ENCODE measurements at regions not wholly inside any gene's neighbourhood (a gene's known extent, or its start where the extent isn't known, plus 50 kb on each side); places are given as distances from the start of the nearest gene placed in this dataset.

GRCh38 chr13:105312906-105313305 is 1222.6 kb downstream of the EFNB2 start:
- DNase-seq (ENCODE audit: low read depth): no peak
- H3K4me3 ChIP-seq (ENCODE audit: low read depth, low read length): no peak overlapping the region

GRCh38 chr13:105311094-105311493 is 1224.4 kb downstream of the EFNB2 start:
- no peak overlapping the region for H3K4me3 ChIP-seq (ENCODE audit: low read depth, low read length)
- DNase-seq (ENCODE audit: low read depth): no peak

- DNase-seq (ENCODE audit: low read depth): no peak
- no peak overlapping the region for H3K4me3 ChIP-seq (ENCODE audit: low read depth, low read length)
These were observed 1227.7 kb downstream of the EFNB2 start for GRCh38 chr13:105307776-105308175.

- DNase-seq (ENCODE audit: low read depth): no peak
These were observed 1237.6 kb downstream of the EFNB2 start for GRCh38 chr13:105297839-105298238.

GRCh38 chr13:105291987-105292386 is 1243.5 kb downstream of the EFNB2 start:
- DNase-seq (ENCODE audit: low read depth): no peak
- no peak overlapping the region for H3K4me3 ChIP-seq (ENCODE audit: low read depth, low read length)

More at GRCh38 chr13:105297839-105298238, 1237.6 kb downstream of the EFNB2 start:
- no peak overlapping the region for H3K4me3 ChIP-seq (ENCODE audit: low read depth, low read length)

GRCh38 chr13:105290596-105290995 is 1244.9 kb downstream of the EFNB2 start:
- H3K4me3 ChIP-seq (ENCODE audit: low read depth, low read length): no peak overlapping the region
- DNase-seq (ENCODE audit: low read depth): no peak

GRCh38 chr13:105285526-105285925 is 1249.9 kb downstream of the EFNB2 start:
- DNase-seq (ENCODE audit: low read depth): no peak

GRCh38 chr13:105282406-105283285 is 1252.8 kb downstream of the EFNB2 start:
- no peak for DNase-seq (ENCODE audit: low read depth)
- no peak overlapping the region for H3K4me3 ChIP-seq (ENCODE audit: low read depth, low read length)

More at GRCh38 chr13:105285526-105285925, 1249.9 kb downstream of the EFNB2 start:
- H3K4me3 ChIP-seq (ENCODE audit: low read depth, low read length): no peak overlapping the region

GRCh38 chr13:105278943-105279381 is 1256.5 kb downstream of the EFNB2 start:
- no peak for DNase-seq (ENCODE audit: low read depth)
- H3K4me3 ChIP-seq (ENCODE audit: low read depth, low read length): no peak overlapping the region

GRCh38 chr13:105276571-105276970 is 1258.9 kb downstream of the EFNB2 start:
- DNase-seq (ENCODE audit: low read depth): no peak
- H3K4me3 ChIP-seq (ENCODE audit: low read depth, low read length): no peak overlapping the region

GRCh38 chr13:105273665-105274222 is 1261.7 kb downstream of the EFNB2 start:
- no peak overlapping the region for H3K4me3 ChIP-seq (ENCODE audit: low read depth, low read length)
- no peak for DNase-seq (ENCODE audit: low read depth)

- no peak overlapping the region for H3K4me3 ChIP-seq (ENCODE audit: low read depth, low read length)
- DNase-seq (ENCODE audit: low read depth): no peak
These were observed 1262.5 kb downstream of the EFNB2 start for GRCh38 chr13:105272660-105273631.

- H3K4me3 ChIP-seq (ENCODE audit: low read depth, low read length): no peak overlapping the region
- no peak for DNase-seq (ENCODE audit: low read depth)
These were observed 1268.8 kb downstream of the EFNB2 start for GRCh38 chr13:105266615-105267014.

GRCh38 chr13:105262579-105262978 is 1272.9 kb downstream of the EFNB2 start:
- no peak for DNase-seq (ENCODE audit: low read depth)
- H3K4me3 ChIP-seq (ENCODE audit: low read depth, low read length): no peak overlapping the region

- no peak overlapping the region for H3K4me3 ChIP-seq (ENCODE audit: low read depth, low read length)
- DNase-seq (ENCODE audit: low read depth): no peak
These were observed 1276.0 kb downstream of the EFNB2 start for GRCh38 chr13:105259426-105259825.

- H3K4me3 ChIP-seq (ENCODE audit: low read depth, low read length): no peak overlapping the region
- no peak for DNase-seq (ENCODE audit: low read depth)
These were observed 1280.0 kb downstream of the EFNB2 start for GRCh38 chr13:105255472-105255871.

GRCh38 chr13:105251293-105251692 is 1284.2 kb downstream of the EFNB2 start:
- no peak for DNase-seq (ENCODE audit: low read depth)
- no peak overlapping the region for H3K4me3 ChIP-seq (ENCODE audit: low read depth, low read length)

- DNase-seq (ENCODE audit: low read depth): no peak
These were observed 1287.6 kb downstream of the EFNB2 start for GRCh38 chr13:105247830-105248229.

GRCh38 chr13:105240371-105240770 is 1295.1 kb downstream of the EFNB2 start:
- H3K4me3 ChIP-seq (ENCODE audit: low read depth, low read length): no peak overlapping the region
- no peak for DNase-seq (ENCODE audit: low read depth)

More at GRCh38 chr13:105247830-105248229, 1287.6 kb downstream of the EFNB2 start:
- no peak overlapping the region for H3K4me3 ChIP-seq (ENCODE audit: low read depth, low read length)

- DNase-seq (ENCODE audit: low read depth): no peak
- no peak overlapping the region for H3K4me3 ChIP-seq (ENCODE audit: low read depth, low read length)
These were observed 1303.0 kb downstream of the EFNB2 start for GRCh38 chr13:105232439-105232838.

All from skeletal muscle cell (primary cell).